Osteoblast (primary cell): ENCODE measurements at regions not wholly inside any gene's neighbourhood (a gene's known extent, or its start where the extent isn't known, plus 50 kb on each side); places are given as distances from the start of the nearest gene placed in this dataset.

Experiments used
- DNase-seq: peaks from one replicate; pipeline ENCODE4 v3.0.0; 2011; ENCODE audit warnings: low spot score, mixed read lengths; ENCODE audit not compliant: insufficient read length; ENCODE audit errors: missing footprints
- H2AFZ ChIP-seq: 2 replicates; pipeline ENCODE4 v1.6.0; 2011; ENCODE audit warnings: mild to moderate bottlenecking, low read length
- H3K27ac ChIP-seq: 2 replicates; pipeline ENCODE4 v1.5.1; 2011; ENCODE audit warnings: mild to moderate bottlenecking, low read depth, low read length, moderate library complexity
- H3K27me3 ChIP-seq: 2 replicates; pipeline ENCODE4 v1.6.0; 2012; ENCODE audit warnings: mild to moderate bottlenecking, control low read depth, inconsistent platforms, low read length, moderate library complexity; ENCODE audit not compliant: insufficient read depth
- H3K36me3 ChIP-seq: 2 replicates; pipeline ENCODE4 v1.5.1; 2011; ENCODE audit warnings: mild to moderate bottlenecking, low read length, control low read depth, moderate library complexity; ENCODE audit not compliant: insufficient read depth
- H3K4me1 ChIP-seq: 2 replicates; pipeline ENCODE4 v1.5.1; 2011; ENCODE audit warnings: mild to moderate bottlenecking, low read length, control low read depth, moderate library complexity; ENCODE audit not compliant: insufficient read depth
- H3K4me2 ChIP-seq: 2 replicates; pipeline ENCODE4 v1.6.0; 2011; ENCODE audit warnings: mild to moderate bottlenecking, low read length; ENCODE audit not compliant: insufficient read depth
- H3K4me3 ChIP-seq: fragments of 200-600 bp; sonication (generic); 3 replicates; pipeline ENCODE4 v1.5.1; 2012; ENCODE audit warnings: mild to moderate bottlenecking, low read length, inconsistent platforms; ENCODE audit not compliant: insufficient read depth
- H3K79me2 ChIP-seq: 2 replicates; pipeline ENCODE4 v1.6.0; 2012; ENCODE audit warnings: mild to moderate bottlenecking, low read length, control low read depth, inconsistent platforms; ENCODE audit not compliant: insufficient read depth
- H3K9me3 ChIP-seq: 2 replicates; pipeline ENCODE4 v1.5.1; 2011; ENCODE audit warnings: low read depth, low read length, control low read depth
- H4K20me1 ChIP-seq: 2 replicates; pipeline ENCODE4 v1.6.0; 2012; ENCODE audit warnings: mild to moderate bottlenecking, low read length, control low read depth; ENCODE audit not compliant: insufficient read depth
- TF ChIP-seq, protein P1 (sequence below): IDR thresholded peaks from 2 replicates; pipeline ENCODE4 v1.5.1; 2011; ENCODE audit warnings: mild to moderate bottlenecking, low read depth, low read length, moderate library complexity; ENCODE audit errors: extremely low read depth

DNA sequence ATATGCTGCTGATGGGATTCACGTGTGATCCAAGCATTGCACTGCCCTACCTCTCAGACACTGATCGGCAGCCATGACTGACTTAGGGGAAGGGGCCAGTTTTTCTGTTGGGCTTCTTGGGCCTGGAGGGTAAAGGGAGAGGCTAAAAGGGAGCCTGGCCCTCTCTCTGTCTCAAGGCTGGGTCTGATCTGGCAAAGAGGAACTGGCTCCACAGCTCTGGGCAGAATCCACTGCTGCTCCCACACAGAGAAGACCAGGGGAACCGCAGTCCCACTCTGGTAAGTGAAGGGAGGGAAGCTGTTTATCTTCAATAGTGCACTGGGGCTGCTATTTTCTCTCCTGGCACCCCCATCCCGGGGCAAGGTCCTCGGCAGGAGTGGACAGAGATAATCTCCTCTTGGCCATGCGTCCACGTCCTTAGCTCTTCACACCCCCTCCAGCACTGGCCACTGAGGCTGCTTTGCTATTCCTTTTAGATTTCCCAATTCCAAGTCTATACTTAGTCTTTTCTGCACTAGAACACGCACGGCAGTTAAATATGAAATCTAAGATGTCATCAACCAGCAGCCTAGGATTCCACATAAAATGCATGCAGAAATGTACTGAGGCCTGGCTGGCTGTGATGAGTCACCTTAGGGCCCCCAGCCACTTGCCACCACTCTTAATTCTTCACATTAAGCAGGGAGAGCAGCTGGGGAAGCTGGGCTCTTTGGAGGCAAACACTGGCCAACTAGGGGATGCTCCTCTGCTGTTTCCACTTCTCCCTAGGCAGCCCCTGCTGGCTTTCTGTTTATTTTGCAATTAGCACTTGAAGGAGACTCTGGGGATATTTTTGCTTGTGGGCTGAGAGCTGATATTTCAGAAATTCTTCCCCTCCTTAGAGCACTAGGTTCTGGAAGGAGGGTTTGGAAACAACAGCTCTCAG is 87.8 kb upstream of the ARMC2 start:
- peak overlapping the region; percentile 46 for H3K4me2 ChIP-seq
- H3K36me3 ChIP-seq: no peaks in the 10 kb centered on the region
- no peaks in the 10 kb centered on the region for H3K9me3 ChIP-seq
- peak overlapping the region; percentile 51 for H2AFZ ChIP-seq
- peaks cover 10% of the 10 kb centered on the region for H3K4me1 ChIP-seq
- TF ChIP-seq, protein P1, sequence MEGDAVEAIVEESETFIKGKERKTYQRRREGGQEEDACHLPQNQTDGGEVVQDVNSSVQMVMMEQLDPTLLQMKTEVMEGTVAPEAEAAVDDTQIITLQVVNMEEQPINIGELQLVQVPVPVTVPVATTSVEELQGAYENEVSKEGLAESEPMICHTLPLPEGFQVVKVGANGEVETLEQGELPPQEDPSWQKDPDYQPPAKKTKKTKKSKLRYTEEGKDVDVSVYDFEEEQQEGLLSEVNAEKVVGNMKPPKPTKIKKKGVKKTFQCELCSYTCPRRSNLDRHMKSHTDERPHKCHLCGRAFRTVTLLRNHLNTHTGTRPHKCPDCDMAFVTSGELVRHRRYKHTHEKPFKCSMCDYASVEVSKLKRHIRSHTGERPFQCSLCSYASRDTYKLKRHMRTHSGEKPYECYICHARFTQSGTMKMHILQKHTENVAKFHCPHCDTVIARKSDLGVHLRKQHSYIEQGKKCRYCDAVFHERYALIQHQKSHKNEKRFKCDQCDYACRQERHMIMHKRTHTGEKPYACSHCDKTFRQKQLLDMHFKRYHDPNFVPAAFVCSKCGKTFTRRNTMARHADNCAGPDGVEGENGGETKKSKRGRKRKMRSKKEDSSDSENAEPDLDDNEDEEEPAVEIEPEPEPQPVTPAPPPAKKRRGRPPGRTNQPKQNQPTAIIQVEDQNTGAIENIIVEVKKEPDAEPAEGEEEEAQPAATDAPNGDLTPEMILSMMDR: no peak
- H4K20me1 ChIP-seq: no peaks in the 10 kb centered on the region
- DNase-seq: no peak
- H3K4me3 ChIP-seq: no peak overlapping the region
- no peaks in the 10 kb centered on the region for H3K79me2 ChIP-seq
- no peaks in the 10 kb centered on the region for H3K27me3 ChIP-seq
- no peak overlapping the region for H3K27ac ChIP-seq

DNA sequence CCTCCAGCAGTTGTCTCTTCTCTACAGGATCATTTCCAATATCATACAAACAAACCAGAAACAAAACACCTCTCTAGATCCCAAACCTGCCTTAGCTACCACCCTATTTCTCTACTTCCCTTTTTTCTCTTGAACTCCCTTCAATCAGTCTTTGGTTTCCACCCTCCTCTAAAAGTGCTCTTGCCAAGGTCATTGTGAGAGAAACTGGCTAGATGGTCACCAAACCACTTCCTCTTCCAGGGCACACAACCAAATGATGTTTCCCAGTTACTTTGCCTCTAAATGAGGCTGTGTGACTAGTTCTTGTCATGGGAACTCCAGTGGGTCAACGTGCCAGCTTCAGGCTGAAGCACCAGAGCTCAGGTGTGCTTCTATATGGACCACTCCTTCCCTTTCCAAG is 85.8 kb upstream of the ARMC2 start:
- Histone ChIP-seq H2AFZ (no peak overlapping the region), H3K4me2 (no peak overlapping the region), H3K4me1 (peaks cover 4% of the 10 kb centered on the region), H3K36me3 (no peaks in the 10 kb centered on the region), H3K27me3 (no peaks in the 10 kb centered on the region), H3K79me2 (no peaks in the 10 kb centered on the region), H3K27ac (no peak overlapping the region), H4K20me1 (no peaks in the 10 kb centered on the region), H3K9me3 (no peaks in the 10 kb centered on the region), H3K4me3 (no peak overlapping the region)
- no peak for DNase-seq
- TF ChIP-seq, protein P1: no peak

DNA sequence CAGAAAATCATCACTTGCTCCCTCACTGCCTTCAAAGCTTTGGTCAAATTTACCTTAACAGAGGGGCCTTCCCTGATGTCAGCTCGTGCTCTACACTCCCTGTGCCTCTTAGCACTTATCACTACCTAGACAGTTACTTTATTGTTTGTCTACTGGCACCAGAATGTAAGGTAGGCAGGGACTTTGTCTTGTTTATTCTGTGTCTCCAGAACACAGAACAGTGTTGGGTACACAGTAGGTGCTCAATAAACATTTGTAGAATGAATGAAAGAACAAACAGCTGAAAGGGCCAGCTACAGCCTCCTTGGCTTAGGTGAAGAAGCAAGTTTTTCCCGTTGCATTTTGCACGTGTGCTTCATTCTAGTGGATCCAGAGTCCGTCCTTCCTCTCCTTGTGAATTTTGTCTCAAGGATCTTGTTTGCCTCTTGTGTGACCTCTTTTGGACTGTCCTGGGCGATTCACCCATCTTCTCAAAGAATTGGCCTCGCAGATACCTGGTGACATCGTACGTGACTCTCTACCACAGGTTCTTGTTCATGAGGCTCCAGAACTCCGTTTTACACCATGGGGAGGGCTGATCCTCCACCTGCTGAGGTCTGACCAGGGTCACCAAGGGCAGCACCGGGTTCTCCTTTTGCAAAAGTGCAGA is 84.2 kb upstream of the ARMC2 start:
- H4K20me1 ChIP-seq: no peaks in the 10 kb centered on the region
- H3K27ac ChIP-seq: no peak overlapping the region
- TF ChIP-seq, protein P1: no peak
- H3K36me3 ChIP-seq: no peaks in the 10 kb centered on the region
- no peaks in the 10 kb centered on the region for H3K79me2 ChIP-seq
- H3K27me3 ChIP-seq: no peaks in the 10 kb centered on the region
- no peak for DNase-seq
- H2AFZ ChIP-seq: no peak overlapping the region
- no peaks in the 10 kb centered on the region for H3K9me3 ChIP-seq
- no peak overlapping the region for H3K4me3 ChIP-seq
- H3K4me2 ChIP-seq: no peak overlapping the region
- H3K4me1 ChIP-seq: peaks cover 4% of the 10 kb centered on the region

DNA sequence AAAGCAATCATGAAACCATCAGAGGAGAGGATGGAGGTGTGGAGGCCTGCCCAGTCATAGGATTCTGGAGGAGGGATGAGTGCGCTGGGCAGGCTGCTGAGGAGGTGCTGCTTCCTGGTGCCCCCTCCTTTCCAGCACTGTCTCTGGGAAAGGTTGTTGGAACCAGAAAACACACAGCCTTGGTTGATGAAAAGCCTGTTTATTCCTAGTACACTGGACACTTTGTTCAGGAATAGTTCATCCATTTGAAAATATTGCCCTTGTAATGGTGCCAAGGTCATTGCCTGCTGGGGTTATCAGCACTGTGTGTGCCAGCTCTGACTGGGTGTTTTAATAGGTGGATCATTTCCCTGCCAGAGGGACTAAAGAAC is 83.7 kb upstream of the ARMC2 start:
- DNase-seq: no peak
- H3K4me3 ChIP-seq: no peak overlapping the region

More for the DNA sequence above, 83.7 kb upstream of the ARMC2 start:
- H2AFZ ChIP-seq: no peak overlapping the region
- H3K79me2 ChIP-seq: no peaks in the 10 kb centered on the region
- peaks cover 4% of the 10 kb centered on the region for H3K4me1 ChIP-seq
- no peaks in the 10 kb centered on the region for H3K27me3 ChIP-seq
- H3K27ac ChIP-seq: no peak overlapping the region
- TF ChIP-seq, protein P1: no peak
- no peaks in the 10 kb centered on the region for H3K9me3 ChIP-seq
- no peaks in the 10 kb centered on the region for H4K20me1 ChIP-seq
- H3K36me3 ChIP-seq: no peaks in the 10 kb centered on the region
- no peak overlapping the region for H3K4me2 ChIP-seq
